GM19395 (cell line): ENCODE measurements at regions not wholly inside any gene's neighbourhood (a gene's known extent, or its start where the extent isn't known, plus 50 kb on each side); places are given as distances from the start of the nearest gene placed in this dataset.
"Not testable (repeated sequence)": the region's sequence is repeated elsewhere in the genome, so short reads cannot be mapped to it uniquely, and the experiment has no call there.

Source experiments
- ATAC-seq: cut with Tn5 transposase; IDR thresholded peaks from one replicate; pipeline ENCODE4 v1.9.1; 2021; ENCODE audit warnings: mild to moderate bottlenecking, moderate library complexity; ENCODE audit not compliant: unreplicated experiment

- no peak for ATAC-seq
Observed at GRCh38 chr14:86196471-86196870, 666.5 kb downstream of the FLRT2 start.

- ATAC-seq = no peak
Observed at GRCh38 chr14:86193756-86194155, 663.8 kb downstream of the FLRT2 start.

GRCh38 chr14:86179980-86180379, 650.0 kb downstream of the FLRT2 start:
- ATAC-seq = no peak

GRCh38 chr14:86168371-86168770, 638.4 kb downstream of the FLRT2 start:
- ATAC-seq = no peak

GRCh38 chr14:86166541-86166940, 636.6 kb downstream of the FLRT2 start:
- ATAC-seq = no peak

- no peak for ATAC-seq
Observed at GRCh38 chr14:86153480-86153879, 623.5 kb downstream of the FLRT2 start.

- no peak for ATAC-seq
Observed at GRCh38 chr14:86143248-86143647, 613.3 kb downstream of the FLRT2 start.

- ATAC-seq = no peak
Observed at GRCh38 chr14:86141966-86142365, 612.0 kb downstream of the FLRT2 start.

- no peak for ATAC-seq
Observed at GRCh38 chr14:86129426-86129825, 599.5 kb downstream of the FLRT2 start.

GRCh38 chr14:86124328-86124727, 594.4 kb downstream of the FLRT2 start:
- no peak for ATAC-seq

- no peak for ATAC-seq
Observed at GRCh38 chr14:86115972-86116371, 586.0 kb downstream of the FLRT2 start.

GRCh38 chr14:86110871-86111270, 580.9 kb downstream of the FLRT2 start:
- not testable (repeated sequence) for ATAC-seq

- ATAC-seq = no peak
Observed at GRCh38 chr14:86104691-86105265, 574.8 kb downstream of the FLRT2 start.

GRCh38 chr14:86094512-86094911, 564.6 kb downstream of the FLRT2 start:
- no peak for ATAC-seq

GRCh38 chr14:86091811-86092210, 561.9 kb downstream of the FLRT2 start:
- no peak for ATAC-seq

- no peak for ATAC-seq
Observed at GRCh38 chr14:86088156-86088555, 558.2 kb downstream of the FLRT2 start.

GRCh38 chr14:86087377-86087776, 557.4 kb downstream of the FLRT2 start:
- no peak for ATAC-seq

GRCh38 chr14:86086962-86087361, 557.0 kb downstream of the FLRT2 start:
- ATAC-seq = no peak

GRCh38 chr14:86084097-86084496, 554.2 kb downstream of the FLRT2 start:
- ATAC-seq = no peak

GRCh38 chr14:86083616-86084015, 553.7 kb downstream of the FLRT2 start:
- ATAC-seq = no peak

GRCh38 chr14:86072116-86072894, 542.4 kb downstream of the FLRT2 start:
- ATAC-seq = no peak

GRCh38 chr14:86066651-86067050, 536.7 kb downstream of the FLRT2 start:
- no peak for ATAC-seq

GRCh38 chr14:86065407-86065806, 535.5 kb downstream of the FLRT2 start:
- no peak for ATAC-seq
